GM23248 (cell line): ENCODE measurements at regions not wholly inside any gene's neighbourhood (a gene's known extent, or its start where the extent isn't known, plus 50 kb on each side); places are given as distances from the start of the nearest gene placed in this dataset.

ENCODE experiments used
- EZH2 ChIP-seq: fragments of 200-600 bp; sonication (generic); IDR thresholded peaks from 2 replicates; pipeline ENCODE4 v1.6.1; 2018; ENCODE audit warnings: antibody characterized with exemption, mild to moderate bottlenecking; ENCODE audit not compliant: insufficient read depth, poor library complexity, severe bottlenecking
- EZH2phosphoT487 ChIP-seq: fragments of 200-600 bp; sonication (generic); IDR thresholded peaks from 2 replicates; pipeline ENCODE4 v1.6.1; 2018; ENCODE audit warnings: antibody characterized with exemption, moderate library complexity, mild to moderate bottlenecking, low read depth; ENCODE audit not compliant: insufficient read depth

DNA sequence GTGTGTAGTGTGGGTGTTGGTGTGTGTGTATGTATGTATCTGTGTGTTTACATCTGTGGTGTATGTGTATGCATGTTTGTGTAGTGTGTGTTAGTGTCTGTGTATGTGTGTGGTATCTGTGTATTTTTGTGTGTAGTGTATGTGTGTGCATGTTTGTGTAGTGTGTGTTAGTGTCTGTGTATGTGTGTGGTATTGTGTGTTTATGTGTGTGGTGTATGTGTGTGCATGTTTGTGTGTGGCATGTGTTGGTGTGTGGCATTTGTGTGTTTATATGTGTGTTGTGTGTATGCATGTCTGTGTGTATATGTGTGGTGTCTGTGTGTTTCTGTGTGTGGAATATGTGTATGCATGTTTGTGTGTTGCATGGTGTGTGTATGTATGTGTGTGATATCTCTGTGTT is 96.4 kb downstream of the CMPK2 start:
- TF ChIP-seq EZH2phosphoT487 = no peak
- TF ChIP-seq EZH2 = no peak
